ENCODE measurements at regions not wholly inside any gene's neighbourhood (a gene's known extent, or its start where the extent isn't known, plus 50 kb on each side); places are given as distances from the start of the nearest gene placed in this dataset.

GRCh38 chr5:136714286-136714685, 348.9 kb upstream of the TRPC7 start:
- peaks cover 10% of the 10 kb centered on the region for H3K4me1 Mint-ChIP-seq
- H3K9me3 Mint-ChIP-seq = peaks cover 3% of the 10 kb centered on the region
- peaks cover 6% of the 10 kb centered on the region for H3K27me3 Mint-ChIP-seq (ENCODE audit: low read depth)
- DNase-seq (ENCODE audit: low read depth, low spot score) = no peak
- TF ChIP-seq CTCF (conservative IDR thresholded peaks at IDR 0.05) = no peak
- no peak overlapping the region for H3K27ac Mint-ChIP-seq (ENCODE audit: unreplicated experiment)
- H3K36me3 Mint-ChIP-seq (ENCODE audit: low read depth) = no peaks in the 10 kb centered on the region
- H3K4me3 Mint-ChIP-seq = no peak overlapping the region

- no peak for TF ChIP-seq CTCF (conservative IDR thresholded peaks at IDR 0.05)
- Mint-ChIP-seq H3K4me3 (no peak overlapping the region), H3K36me3 (ENCODE audit: low read depth) (no peaks in the 10 kb centered on the region), H3K27ac (ENCODE audit: unreplicated experiment) (no peak overlapping the region), H3K4me1 (peaks cover 10% of the 10 kb centered on the region), H3K9me3 (peaks cover 3% of the 10 kb centered on the region), H3K27me3 (ENCODE audit: low read depth) (peaks cover 13% of the 10 kb centered on the region)
- DNase-seq (ENCODE audit: low read depth, low spot score) = no peak
Measured at GRCh38 chr5:136712628-136713027, 347.3 kb upstream of the TRPC7 start.

- H3K4me1 Mint-ChIP-seq = peaks cover 10% of the 10 kb centered on the region
- peaks cover 3% of the 10 kb centered on the region for H3K9me3 Mint-ChIP-seq
- H3K27ac Mint-ChIP-seq (ENCODE audit: unreplicated experiment) = no peak overlapping the region
- DNase-seq (ENCODE audit: low read depth, low spot score) = no peak
- no peaks in the 10 kb centered on the region for H3K36me3 Mint-ChIP-seq (ENCODE audit: low read depth)
- peaks cover 25% of the 10 kb centered on the region for H3K27me3 Mint-ChIP-seq (ENCODE audit: low read depth)
- no peak overlapping the region for H3K4me3 Mint-ChIP-seq
- no peak for TF ChIP-seq CTCF (conservative IDR thresholded peaks at IDR 0.05)
Measured at GRCh38 chr5:136710834-136711233, 345.5 kb upstream of the TRPC7 start.

- Mint-ChIP-seq H3K4me3 (no peak overlapping the region), H3K36me3 (ENCODE audit: low read depth) (no peaks in the 10 kb centered on the region), H3K27ac (ENCODE audit: unreplicated experiment) (no peak overlapping the region), H3K27me3 (ENCODE audit: low read depth) (peaks cover 32% of the 10 kb centered on the region), H3K4me1 (no peaks in the 10 kb centered on the region), H3K9me3 (no peaks in the 10 kb centered on the region)
- no peak for DNase-seq (ENCODE audit: low read depth, low spot score)
- no peak for TF ChIP-seq CTCF (conservative IDR thresholded peaks at IDR 0.05)
Measured at GRCh38 chr5:136703706-136704105, 338.4 kb upstream of the TRPC7 start.

DNA sequence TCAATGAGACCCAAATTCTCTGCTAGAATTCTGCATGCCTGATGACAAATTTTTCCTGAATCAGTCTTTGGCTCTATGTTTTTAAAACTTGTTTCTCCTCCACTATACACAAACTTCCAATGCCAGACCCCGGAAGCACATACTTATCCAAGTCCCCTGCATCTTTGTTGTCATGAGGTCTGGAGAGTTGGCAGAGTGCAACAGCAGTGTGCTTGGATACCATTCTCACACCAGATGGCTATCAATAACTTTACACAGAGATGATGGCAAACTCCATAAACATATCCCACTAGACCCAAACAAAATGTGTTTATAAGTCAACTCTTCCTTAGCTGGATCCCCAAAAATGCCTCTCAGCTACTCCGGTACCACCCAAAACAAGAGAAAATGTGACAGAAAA, 337.7 kb upstream of the TRPC7 start:
- DNase-seq (ENCODE audit: low read depth, low spot score) = no peak
- no peaks in the 10 kb centered on the region for H3K36me3 Mint-ChIP-seq (ENCODE audit: low read depth)
- no peak overlapping the region for H3K27ac Mint-ChIP-seq (ENCODE audit: unreplicated experiment)
- no peak overlapping the region for H3K4me3 Mint-ChIP-seq
- no peaks in the 10 kb centered on the region for H3K4me1 Mint-ChIP-seq
- H3K9me3 Mint-ChIP-seq = no peaks in the 10 kb centered on the region
- TF ChIP-seq CTCF (conservative IDR thresholded peaks at IDR 0.05) = no peak
- peaks cover 30% of the 10 kb centered on the region for H3K27me3 Mint-ChIP-seq (ENCODE audit: low read depth)

DNA sequence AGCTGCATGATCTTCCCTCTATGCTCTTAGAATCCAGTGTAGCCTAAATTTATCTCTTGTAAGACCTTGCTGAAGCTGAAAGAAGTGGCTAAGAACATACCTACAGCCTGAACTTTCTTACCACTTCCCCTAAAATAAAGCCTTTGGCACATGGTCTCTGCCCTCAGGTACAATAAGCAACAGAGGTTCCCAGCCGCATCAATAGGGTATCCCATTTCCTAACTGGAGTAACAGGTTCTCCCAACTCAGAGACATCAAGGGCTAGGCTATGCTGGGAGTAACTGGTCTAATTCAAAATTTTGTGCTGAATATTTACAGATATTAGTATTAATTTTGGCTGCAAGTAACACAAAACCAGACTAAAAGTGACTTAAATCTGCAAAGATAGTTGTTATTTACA, 335.8 kb upstream of the TRPC7 start:
- H3K9me3 Mint-ChIP-seq = no peaks in the 10 kb centered on the region
- no peak overlapping the region for H3K27ac Mint-ChIP-seq (ENCODE audit: unreplicated experiment)
- DNase-seq (ENCODE audit: low read depth, low spot score) = no peak
- no peaks in the 10 kb centered on the region for H3K36me3 Mint-ChIP-seq (ENCODE audit: low read depth)
- peaks cover 24% of the 10 kb centered on the region for H3K27me3 Mint-ChIP-seq (ENCODE audit: low read depth)
- H3K4me1 Mint-ChIP-seq = no peaks in the 10 kb centered on the region
- no peak for TF ChIP-seq CTCF (conservative IDR thresholded peaks at IDR 0.05)
- no peak overlapping the region for H3K4me3 Mint-ChIP-seq

Data from neural crest cell (in vitro differentiated cells).